SK-N-SH treated with all-trans-retinoic acid at 6 μM for 48 hours (cell line): ENCODE measurements at regions not wholly inside any gene's neighbourhood (a gene's known extent, or its start where the extent isn't known, plus 50 kb on each side); places are given as distances from the start of the nearest gene placed in this dataset.

Source experiments
- ATAC-seq: fragments of 200-7000 bp; cut with Tn5 transposase; 3 replicates; pipeline ENCODE4 v1.9.1; 2020; ENCODE audit warnings: mild to moderate bottlenecking, moderate library complexity
- ARNTL ChIP-seq: fragments of 450-650 bp; formaldehyde crosslinking; IDR thresholded peaks from 2 replicates; pipeline ENCODE4 v1.5.0; 2020; ENCODE audit warnings: low read depth, mild to moderate bottlenecking, moderate library complexity, borderline replicate concordance
- BACH2 ChIP-seq: fragments of 250-450 bp; sonication (Bioruptor Pico); IDR thresholded peaks from 2 replicates; pipeline ENCODE4 v1.9.0; 2021; ENCODE audit warnings: mild to moderate bottlenecking, borderline replicate concordance
- ESRRG ChIP-seq: fragments of 250-450 bp; sonication (Bioruptor Pico); IDR thresholded peaks from 2 replicates; pipeline ENCODE4 v1.6.1; 2021; ENCODE audit warnings: mild to moderate bottlenecking
- GLIS3 ChIP-seq: fragments of 250-450 bp; sonication (Bioruptor Pico); IDR thresholded peaks from 2 replicates; pipeline ENCODE4 v1.5.0; 2020; ENCODE audit warnings: mild to moderate bottlenecking, moderate library complexity
- ISL1 ChIP-seq: fragments of 250-450 bp; sonication (Bioruptor Pico); IDR thresholded peaks from 2 replicates; pipeline ENCODE4 v2.1.2; 2022; ENCODE audit warnings: mild to moderate bottlenecking, moderate library complexity
- OSR1 ChIP-seq: fragments of 250-450 bp; sonication (Bioruptor Pico); IDR thresholded peaks from 2 replicates; pipeline ENCODE4 v1.8.0; 2022; ENCODE audit warnings: moderate library complexity, mild to moderate bottlenecking, inconsistent platforms
- POU6F1 ChIP-seq: fragments of 250-450 bp; sonication (Bioruptor Pico); IDR thresholded peaks from 2 replicates; pipeline ENCODE4 v1.8.0; 2021; ENCODE audit warnings: low read depth, mild to moderate bottlenecking, moderate library complexity, borderline replicate concordance
- PPARA ChIP-seq: fragments of 250-450 bp; sonication (Bioruptor Pico); IDR thresholded peaks from 2 replicates; pipeline ENCODE4 v1.5.0; 2020; ENCODE audit warnings: mild to moderate bottlenecking, borderline replicate concordance
- RARB ChIP-seq: fragments of 250-450 bp; sonication (Bioruptor Pico); IDR thresholded peaks from 2 replicates; pipeline ENCODE4 v1.8.0; 2021; ENCODE audit warnings: mild to moderate bottlenecking, moderate library complexity
- SNAI2 ChIP-seq: fragments of 250-450 bp; sonication (Bioruptor Pico); IDR thresholded peaks from 2 replicates; pipeline ENCODE4 v1.5.0; 2020; ENCODE audit warnings: mild to moderate bottlenecking, moderate library complexity
- TCF4 ChIP-seq: fragments of 250-450 bp; sonication (Bioruptor Pico); IDR thresholded peaks from 2 replicates; pipeline ENCODE4 v1.8.0; 2021; ENCODE audit warnings: mild to moderate bottlenecking, moderate library complexity, borderline replicate concordance
- TOX ChIP-seq: fragments of 250-450 bp; sonication (Bioruptor Pico); IDR thresholded peaks from 2 replicates; pipeline ENCODE4 v1.8.0; 2021; ENCODE audit warnings: mild to moderate bottlenecking, moderate library complexity, borderline replicate concordance
- ZC3H10 ChIP-seq: fragments of 250-450 bp; sonication (Bioruptor Pico); IDR thresholded peaks from 2 replicates; pipeline ENCODE4 v1.5.1; 2021; ENCODE audit warnings: mild to moderate bottlenecking, moderate library complexity
- ZFP3 ChIP-seq: fragments of 250-450 bp; sonication (Bioruptor Pico); IDR thresholded peaks from 2 replicates; pipeline ENCODE4 v1.5.0; 2020; ENCODE audit warnings: mild to moderate bottlenecking, moderate library complexity
- ZFP30 ChIP-seq: fragments of 450-650 bp; formaldehyde crosslinking; IDR thresholded peaks from 2 replicates; pipeline ENCODE4 v1.5.0; 2022; ENCODE audit warnings: mild to moderate bottlenecking, moderate library complexity
- ZNF70 ChIP-seq: fragments of 450-650 bp; formaldehyde crosslinking; IDR thresholded peaks from 2 replicates; pipeline ENCODE4 v1.5.0; 2020; ENCODE audit warnings: mild to moderate bottlenecking, moderate library complexity
- ZNF8 ChIP-seq: fragments of 450-650 bp; formaldehyde crosslinking; IDR thresholded peaks from 2 replicates; pipeline ENCODE4 v1.5.0; 2020; ENCODE audit warnings: mild to moderate bottlenecking, moderate library complexity
- TF ChIP-seq, protein P1 (sequence below): fragments of 250-450 bp; sonication (Bioruptor Pico); IDR thresholded peaks from 2 replicates; pipeline ENCODE4 v1.5.1; 2021; ENCODE audit warnings: mild to moderate bottlenecking, moderate library complexity
- TF ChIP-seq, protein P2 (sequence below): fragments of 250-450 bp; sonication (Bioruptor Pico); IDR thresholded peaks from 2 replicates; pipeline ENCODE4 v1.5.1; 2020; ENCODE audit warnings: low read depth, mild to moderate bottlenecking, moderate library complexity
- TF ChIP-seq, protein P3 (sequence below): fragments of 250-450 bp; sonication (Bioruptor Pico); IDR thresholded peaks from 2 replicates; pipeline ENCODE4 v1.8.0; 2020; ENCODE audit warnings: mild to moderate bottlenecking, moderate library complexity, borderline replicate concordance

DNA sequence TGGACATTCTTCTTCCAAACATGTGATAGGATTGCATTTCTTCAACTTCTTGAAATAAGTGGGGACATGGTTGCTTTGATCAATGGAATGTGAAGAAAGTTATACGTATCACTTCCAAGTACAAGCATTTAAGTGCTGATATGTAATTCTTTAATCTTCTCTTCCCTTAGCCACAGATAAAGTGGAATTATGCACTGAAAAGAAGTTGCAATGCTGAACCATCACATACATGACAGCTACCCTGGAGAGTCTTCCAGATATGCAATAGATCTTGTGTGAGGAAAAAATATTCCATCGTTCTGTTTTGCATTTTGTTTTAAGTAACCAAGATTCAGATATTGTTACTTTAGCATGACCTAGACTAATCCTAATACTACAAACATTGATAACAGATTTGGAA is 674.3 kb downstream of the NSUN3 start:
- TF ChIP-seq ARNTL (CRISPR knock-in tag) (no peak), GLIS3 (no peak)
- ATAC-seq = no peak

- ATAC-seq = no peak
- TF ChIP-seq ZNF70 (CRISPR knock-in tag) = no peak
- TF ChIP-seq POU6F1 (CRISPR knock-in tag) = no peak
- TF ChIP-seq ESRRG (CRISPR knock-in tag) = no peak
- TF ChIP-seq OSR1 (CRISPR knock-in tag) = no peak
- TF ChIP-seq, protein P1, sequence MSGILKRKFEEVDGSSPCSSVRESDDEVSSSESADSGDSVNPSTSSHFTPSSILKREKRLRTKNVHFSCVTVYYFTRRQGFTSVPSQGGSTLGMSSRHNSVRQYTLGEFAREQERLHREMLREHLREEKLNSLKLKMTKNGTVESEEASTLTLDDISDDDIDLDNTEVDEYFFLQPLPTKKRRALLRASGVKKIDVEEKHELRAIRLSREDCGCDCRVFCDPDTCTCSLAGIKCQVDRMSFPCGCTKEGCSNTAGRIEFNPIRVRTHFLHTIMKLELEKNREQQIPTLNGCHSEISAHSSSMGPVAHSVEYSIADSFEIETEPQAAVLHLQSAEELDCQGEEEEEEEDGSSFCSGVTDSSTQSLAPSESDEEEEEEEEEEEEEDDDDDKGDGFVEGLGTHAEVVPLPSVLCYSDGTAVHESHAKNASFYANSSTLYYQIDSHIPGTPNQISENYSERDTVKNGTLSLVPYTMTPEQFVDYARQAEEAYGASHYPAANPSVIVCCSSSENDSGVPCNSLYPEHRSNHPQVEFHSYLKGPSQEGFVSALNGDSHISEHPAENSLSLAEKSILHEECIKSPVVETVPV (CRISPR knock-in tag) = no peak
- no peak for TF ChIP-seq SNAI2 (CRISPR knock-in tag)
- no peak for TF ChIP-seq ZFP30 (CRISPR knock-in tag)
- TF ChIP-seq TCF4 (CRISPR knock-in tag) = no peak
- no peak for TF ChIP-seq BACH2
- TF ChIP-seq, protein P2, sequence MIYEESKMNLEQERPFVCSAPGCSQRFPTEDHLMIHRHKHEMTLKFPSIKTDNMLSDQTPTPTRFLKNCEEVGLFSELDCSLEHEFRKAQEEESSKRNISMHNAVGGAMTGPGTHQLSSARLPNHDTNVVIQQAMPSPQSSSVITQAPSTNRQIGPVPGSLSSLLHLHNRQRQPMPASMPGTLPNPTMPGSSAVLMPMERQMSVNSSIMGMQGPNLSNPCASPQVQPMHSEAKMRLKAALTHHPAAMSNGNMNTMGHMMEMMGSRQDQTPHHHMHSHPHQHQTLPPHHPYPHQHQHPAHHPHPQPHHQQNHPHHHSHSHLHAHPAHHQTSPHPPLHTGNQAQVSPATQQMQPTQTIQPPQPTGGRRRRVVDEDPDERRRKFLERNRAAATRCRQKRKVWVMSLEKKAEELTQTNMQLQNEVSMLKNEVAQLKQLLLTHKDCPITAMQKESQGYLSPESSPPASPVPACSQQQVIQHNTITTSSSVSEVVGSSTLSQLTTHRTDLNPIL = no peak
- TF ChIP-seq ZNF8 (CRISPR knock-in tag) = no peak
- no peak for TF ChIP-seq ZC3H10 (CRISPR knock-in tag)
- TF ChIP-seq PPARA = no peak
These were observed 676.6 kb downstream of the NSUN3 start for GRCh38 chr3:94739420-94739819.

DNA sequence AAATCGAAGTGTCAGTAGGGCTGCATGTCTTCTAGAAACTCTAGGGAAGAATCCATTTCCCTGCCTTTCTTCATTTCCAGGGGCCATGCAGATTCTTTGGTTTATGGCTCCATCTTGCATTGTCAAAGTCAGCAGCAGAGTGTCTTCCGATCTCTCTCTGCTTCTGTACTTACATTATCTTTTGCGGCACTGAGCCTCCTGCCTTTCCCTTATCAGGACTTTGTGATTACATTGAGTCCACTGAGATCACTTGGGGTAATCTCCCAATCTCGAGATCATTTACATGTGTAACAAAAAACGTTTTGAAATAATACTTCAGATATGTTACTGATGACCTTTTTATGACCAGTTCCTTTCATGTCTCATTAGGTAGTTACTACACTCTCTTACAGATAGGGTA is 695.9 kb downstream of the NSUN3 start:
- TF ChIP-seq, protein P3, sequence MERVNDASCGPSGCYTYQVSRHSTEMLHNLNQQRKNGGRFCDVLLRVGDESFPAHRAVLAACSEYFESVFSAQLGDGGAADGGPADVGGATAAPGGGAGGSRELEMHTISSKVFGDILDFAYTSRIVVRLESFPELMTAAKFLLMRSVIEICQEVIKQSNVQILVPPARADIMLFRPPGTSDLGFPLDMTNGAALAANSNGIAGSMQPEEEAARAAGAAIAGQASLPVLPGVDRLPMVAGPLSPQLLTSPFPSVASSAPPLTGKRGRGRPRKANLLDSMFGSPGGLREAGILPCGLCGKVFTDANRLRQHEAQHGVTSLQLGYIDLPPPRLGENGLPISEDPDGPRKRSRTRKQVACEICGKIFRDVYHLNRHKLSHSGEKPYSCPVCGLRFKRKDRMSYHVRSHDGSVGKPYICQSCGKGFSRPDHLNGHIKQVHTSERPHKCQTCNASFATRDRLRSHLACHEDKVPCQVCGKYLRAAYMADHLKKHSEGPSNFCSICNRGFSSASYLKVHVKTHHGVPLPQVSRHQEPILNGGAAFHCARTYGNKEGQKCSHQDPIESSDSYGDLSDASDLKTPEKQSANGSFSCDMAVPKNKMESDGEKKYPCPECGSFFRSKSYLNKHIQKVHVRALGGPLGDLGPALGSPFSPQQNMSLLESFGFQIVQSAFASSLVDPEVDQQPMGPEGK = no peak
- TF ChIP-seq ZNF8 (CRISPR knock-in tag) = no peak
- no peak for TF ChIP-seq ISL1 (CRISPR knock-in tag)
- TF ChIP-seq RARB (CRISPR knock-in tag) = no peak
- no peak for TF ChIP-seq GLIS3
- no peak for TF ChIP-seq ZNF70 (CRISPR knock-in tag)
- TF ChIP-seq PPARA = no peak
- TF ChIP-seq, protein P2 = no peak
- TF ChIP-seq POU6F1 (CRISPR knock-in tag) = no peak
- TF ChIP-seq, all 23 proteins: peak for 0
- ATAC-seq = no peak

- ATAC-seq = no peak
- TF ChIP-seq GLIS3 (no peak), ZNF8 (CRISPR knock-in tag) (no peak), TOX (CRISPR knock-in tag) (no peak), TCF4 (CRISPR knock-in tag) (no peak), ESRRG (CRISPR knock-in tag) (no peak), PPARA (no peak), SNAI2 (CRISPR knock-in tag) (no peak), BACH2 (no peak), ZFP30 (CRISPR knock-in tag) (no peak), ZC3H10 (CRISPR knock-in tag) (no peak), ZFP3 (CRISPR knock-in tag) (no peak), ISL1 (CRISPR knock-in tag) (no peak)
- TF ChIP-seq, protein P3 = no peak
These were observed 709.5 kb downstream of the NSUN3 start for GRCh38 chr3:94772402-94772801.
